GM04504 (cell line): ENCODE measurements at regions not wholly inside any gene's neighbourhood (a gene's known extent, or its start where the extent isn't known, plus 50 kb on each side); places are given as distances from the start of the nearest gene placed in this dataset.
"Not testable (repeated sequence)": the region's sequence is repeated elsewhere in the genome, so short reads cannot be mapped to it uniquely, and the experiment has no call there.

Experiments
- DNase-seq: peaks from one replicate; pipeline ENCODE4 v3.0.0-alpha.2; 2012; ENCODE audit warnings: low read depth

- peak; percentile 56 for DNase-seq
Observed at GRCh38 chr4:149203256-149204001, 612.2 kb downstream of the IQCM start.

GRCh38 chr4:149202117-149202516 lies 613.5 kb downstream of the IQCM start:
- DNase-seq: no peak

GRCh38 chr4:149199594-149199993 lies 616.0 kb downstream of the IQCM start:
- DNase-seq: no peak

- DNase-seq: no peak
Observed at GRCh38 chr4:149194061-149194460, 621.6 kb downstream of the IQCM start.

GRCh38 chr4:149187726-149188125 lies 627.9 kb downstream of the IQCM start:
- no peak for DNase-seq

- no peak for DNase-seq
Observed at GRCh38 chr4:149183638-149184037, 632.0 kb downstream of the IQCM start.

- DNase-seq: not testable (repeated sequence)
Observed at GRCh38 chr4:149181459-149181858, 634.2 kb downstream of the IQCM start.

GRCh38 chr4:149176039-149176438 lies 639.6 kb downstream of the IQCM start:
- DNase-seq: no peak

- no peak for DNase-seq
Observed at GRCh38 chr4:149175549-149175948, 640.1 kb downstream of the IQCM start.

- DNase-seq: no peak
Observed at GRCh38 chr4:149173241-149174013, 642.2 kb downstream of the IQCM start.

- no peak for DNase-seq
Observed at GRCh38 chr4:149168645-149169044, 647.0 kb downstream of the IQCM start.

- no peak for DNase-seq
Observed at GRCh38 chr4:149166876-149167275, 648.8 kb downstream of the IQCM start.

GRCh38 chr4:149166365-149166764 lies 649.3 kb downstream of the IQCM start:
- DNase-seq: no peak

- DNase-seq: peak; percentile 46
Observed at GRCh38 chr4:149164282-149164681, 651.4 kb downstream of the IQCM start.

- peak; percentile 83 for DNase-seq
Observed at GRCh38 chr4:149161247-149161646, 654.4 kb downstream of the IQCM start.

GRCh38 chr4:149160370-149160769 lies 655.3 kb downstream of the IQCM start:
- no peak for DNase-seq

GRCh38 chr4:149158817-149159216 lies 656.8 kb downstream of the IQCM start:
- no peak for DNase-seq

GRCh38 chr4:149145803-149146202 lies 669.8 kb downstream of the IQCM start:
- DNase-seq: peak; percentile 58

GRCh38 chr4:149144060-149144459 lies 671.6 kb downstream of the IQCM start:
- DNase-seq: no peak

- DNase-seq: no peak
Observed at GRCh38 chr4:149141391-149141790, 674.3 kb downstream of the IQCM start.

GRCh38 chr4:149140841-149141240 lies 674.8 kb downstream of the IQCM start:
- DNase-seq: no peak

- no peak for DNase-seq
Observed at GRCh38 chr4:149136951-149137620, 678.6 kb downstream of the IQCM start.

GRCh38 chr4:149135062-149135461 lies 680.6 kb downstream of the IQCM start:
- no peak for DNase-seq
